ENCODE measurements at regions not wholly inside any gene's neighbourhood (a gene's known extent, or its start where the extent isn't known, plus 50 kb on each side); places are given as distances from the start of the nearest gene placed in this dataset.
"Not testable (repeated sequence)": the region's sequence is repeated elsewhere in the genome, so short reads cannot be mapped to it uniquely, and the experiment has no call there.

DNA sequence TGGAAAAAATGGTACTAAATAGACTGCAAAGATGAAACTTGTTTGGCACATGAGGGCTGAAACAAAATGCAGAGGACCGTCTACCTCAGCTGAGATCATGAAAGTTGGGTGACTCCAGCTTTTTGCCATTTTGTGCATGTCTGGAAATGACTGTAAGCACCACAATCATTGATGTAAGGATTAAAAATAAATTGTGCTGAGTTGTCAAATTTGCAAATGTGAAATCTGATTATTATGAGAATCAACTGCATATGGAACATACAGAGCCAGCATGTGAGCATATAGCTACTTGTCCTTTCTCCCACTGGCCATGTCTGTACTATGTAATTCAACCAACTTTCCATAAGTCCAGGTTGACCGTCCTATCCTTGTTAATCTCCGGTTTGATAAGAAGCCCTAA is 736.9 kb upstream of the PRMT6 start:
- no peak for DNase-seq

DNA sequence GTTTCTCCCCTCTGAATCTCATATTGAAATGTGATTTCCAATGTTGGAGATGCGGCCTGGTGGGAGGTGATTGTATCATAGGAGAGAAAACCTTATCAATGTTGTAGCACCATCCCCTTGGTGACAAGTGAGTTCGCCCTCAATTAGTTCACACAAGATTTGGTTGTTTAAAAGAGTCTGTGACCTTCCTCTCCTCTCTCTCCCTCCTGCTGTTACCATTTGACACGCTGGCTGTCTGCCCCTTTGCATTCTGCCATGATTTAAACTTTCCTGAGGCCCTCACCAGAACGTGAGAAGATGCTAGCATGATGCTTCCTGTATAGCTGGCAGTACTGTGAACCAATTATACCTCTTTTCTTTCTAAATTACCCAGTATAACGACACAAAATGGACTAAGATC is 730.9 kb upstream of the PRMT6 start:
- no peak for DNase-seq

DNA sequence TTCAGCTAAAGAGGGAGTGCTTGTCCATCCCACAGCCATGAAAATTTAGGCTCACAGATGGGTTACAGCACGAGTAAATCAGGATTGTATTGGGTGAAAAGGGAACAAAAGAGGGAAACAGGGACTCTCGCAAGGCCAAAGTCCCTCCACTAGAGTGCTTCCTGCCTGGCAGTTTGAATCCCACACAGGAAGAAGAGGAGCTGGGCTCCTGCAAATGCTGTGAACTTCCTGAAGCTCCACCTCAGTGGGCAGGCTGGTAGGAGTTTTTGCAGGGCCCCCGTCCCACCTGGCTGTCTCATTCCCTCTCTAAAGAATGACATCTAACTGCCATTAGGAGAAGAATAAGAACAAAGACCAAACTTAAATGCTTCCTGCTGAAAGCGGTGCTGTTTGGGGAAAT is 712.0 kb upstream of the PRMT6 start:
- DNase-seq, result no peak

DNA sequence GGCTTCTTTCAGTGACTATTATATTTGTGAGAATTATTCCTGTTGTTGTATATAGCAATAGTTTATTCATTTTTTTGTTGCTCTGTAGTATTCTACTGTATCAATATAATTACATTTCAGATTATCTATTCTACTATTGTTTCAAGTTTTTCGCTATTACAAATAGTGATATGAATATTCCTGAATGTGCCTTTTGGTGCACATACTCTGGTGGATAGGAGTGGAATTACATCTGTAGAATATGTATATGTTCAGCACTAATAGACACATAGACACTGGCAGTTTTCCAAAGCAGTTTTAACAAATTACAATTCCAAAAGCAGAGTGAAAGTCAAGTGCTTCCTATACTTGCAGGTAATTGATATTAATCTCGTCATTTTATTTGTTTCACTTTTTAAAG is 696.2 kb upstream of the PRMT6 start:
- no peak for DNase-seq

DNA sequence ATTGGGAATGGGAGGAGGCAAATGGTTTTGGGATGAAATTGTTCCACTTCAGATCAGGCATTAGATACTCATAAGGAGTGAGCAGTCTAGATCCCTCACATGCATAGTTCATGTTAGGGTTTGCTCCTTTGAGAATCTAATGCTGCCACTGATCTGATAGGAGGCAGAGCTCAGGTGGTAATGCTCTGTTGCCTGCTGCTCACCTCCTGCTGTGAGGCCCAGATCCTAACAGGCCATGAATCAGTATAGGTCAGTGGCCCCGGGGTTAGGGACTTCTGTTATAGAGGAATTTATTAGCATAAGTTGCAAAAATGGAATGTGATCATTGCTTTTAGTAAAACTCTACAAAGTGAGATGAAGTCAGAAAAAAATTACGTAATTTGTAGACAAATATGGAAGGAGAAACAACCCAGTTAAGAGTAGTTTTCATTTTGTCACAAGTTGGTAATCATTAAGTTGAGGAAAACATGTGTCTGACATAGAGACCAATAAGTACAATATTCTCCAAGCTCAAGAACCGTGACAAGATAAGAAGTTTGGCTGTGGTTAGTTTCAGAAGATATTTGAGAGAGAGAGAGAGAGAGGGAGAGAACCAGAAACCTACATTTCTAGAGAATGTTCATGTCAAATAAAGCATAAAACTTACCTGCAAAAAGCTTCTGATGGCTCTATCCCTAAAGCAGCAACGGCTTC is 689.7 kb upstream of the PRMT6 start:
- DNase-seq, result no peak

DNA sequence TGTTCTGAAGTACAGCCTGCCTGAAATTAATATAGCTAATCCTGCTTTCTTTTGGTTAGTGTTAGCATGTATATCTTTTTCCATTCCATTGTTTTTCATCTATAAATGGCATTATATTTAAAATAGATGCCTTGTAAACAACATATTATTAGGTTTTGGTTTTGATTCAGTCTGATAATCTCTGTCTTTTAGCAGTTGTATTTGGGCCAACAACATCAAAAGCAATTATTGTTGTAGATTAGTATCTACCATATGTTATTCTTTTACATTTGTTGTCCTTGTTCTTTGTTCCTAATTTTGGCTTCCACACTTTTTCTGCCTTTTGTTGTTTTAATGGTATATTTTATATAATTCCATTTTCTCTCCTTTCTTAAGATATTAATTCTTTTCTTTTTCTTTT is 678.2 kb upstream of the PRMT6 start:
- DNase-seq, result no peak

DNA sequence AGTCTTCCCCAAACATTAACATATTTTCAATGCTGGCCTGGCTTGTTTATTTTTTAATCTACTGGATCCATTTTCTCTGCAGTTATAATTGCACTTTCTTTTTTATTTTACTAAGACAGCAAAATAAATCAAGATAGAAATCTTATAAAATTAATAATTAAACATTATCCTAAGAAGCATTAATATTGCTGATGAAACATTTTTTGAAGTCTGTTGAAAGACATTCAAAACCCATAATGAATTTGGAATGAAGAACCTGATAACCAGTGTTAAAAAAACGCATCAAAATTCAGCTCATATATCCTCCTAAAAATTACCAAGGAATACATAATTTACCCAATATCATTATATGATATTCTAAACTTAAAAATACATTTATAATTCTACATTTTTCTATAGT is 675.7 kb upstream of the PRMT6 start:
- no peak for DNase-seq

DNA sequence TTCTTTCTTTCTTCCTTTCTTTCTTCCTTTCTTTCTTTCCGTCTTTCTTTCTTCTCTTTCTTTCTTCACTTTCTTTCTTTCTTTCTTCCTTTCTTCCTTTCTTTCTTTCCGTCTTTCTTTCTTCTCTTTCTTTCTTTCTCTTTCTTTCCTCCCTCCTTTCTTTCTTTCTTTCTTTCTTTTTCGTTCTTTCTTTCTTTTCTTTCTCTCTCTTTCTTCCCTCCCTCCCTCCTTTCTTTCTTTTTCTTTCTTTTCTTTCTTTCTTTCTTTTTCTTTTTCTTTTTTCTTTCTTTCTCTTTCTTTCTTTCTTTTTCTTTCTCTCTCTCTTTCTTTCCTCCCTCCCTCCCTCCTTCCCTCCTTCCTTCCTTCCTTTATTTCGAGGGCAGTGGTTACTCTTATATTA is 667.3 kb upstream of the PRMT6 start:
- DNase-seq, result not testable (repeated sequence)

DNA sequence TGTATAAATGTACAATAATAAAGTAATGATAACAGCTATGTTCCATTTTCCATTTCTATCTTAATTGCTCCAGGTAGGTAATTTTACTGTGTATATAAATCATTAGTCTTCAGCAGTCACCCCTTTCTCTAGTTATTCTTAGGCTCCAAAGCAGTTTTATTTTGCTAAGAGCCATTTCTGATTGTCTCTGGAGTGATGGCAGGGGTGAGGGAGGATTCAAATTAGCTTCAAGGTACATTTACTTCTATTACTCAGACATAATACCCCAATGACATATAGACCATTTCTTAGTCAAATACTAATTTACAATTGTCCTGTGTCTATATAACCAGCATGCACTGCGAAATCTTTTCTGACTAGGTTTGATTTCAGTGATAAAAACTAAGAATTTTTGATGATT is 663.4 kb upstream of the PRMT6 start:
- no peak for DNase-seq

DNA sequence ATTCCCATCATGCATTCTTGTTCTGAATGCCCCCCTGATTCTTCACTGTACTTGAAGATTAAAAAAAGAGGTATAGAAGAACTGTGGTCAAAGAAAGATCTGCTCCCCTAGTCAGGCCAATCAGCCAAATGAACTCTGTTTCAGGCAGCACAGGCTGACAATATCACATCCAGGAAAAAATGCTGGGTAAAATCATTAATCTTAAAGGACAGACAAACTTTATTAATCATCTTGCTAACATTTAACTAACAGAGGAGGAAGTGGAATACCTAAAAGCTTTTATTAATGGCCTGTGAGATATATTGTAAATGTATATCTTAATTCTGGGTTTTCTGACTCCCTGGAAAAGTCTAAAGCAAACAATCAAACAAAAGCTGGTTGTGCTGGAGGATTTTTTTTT is 660.5 kb upstream of the PRMT6 start:
- DNase-seq, result no peak

DNA sequence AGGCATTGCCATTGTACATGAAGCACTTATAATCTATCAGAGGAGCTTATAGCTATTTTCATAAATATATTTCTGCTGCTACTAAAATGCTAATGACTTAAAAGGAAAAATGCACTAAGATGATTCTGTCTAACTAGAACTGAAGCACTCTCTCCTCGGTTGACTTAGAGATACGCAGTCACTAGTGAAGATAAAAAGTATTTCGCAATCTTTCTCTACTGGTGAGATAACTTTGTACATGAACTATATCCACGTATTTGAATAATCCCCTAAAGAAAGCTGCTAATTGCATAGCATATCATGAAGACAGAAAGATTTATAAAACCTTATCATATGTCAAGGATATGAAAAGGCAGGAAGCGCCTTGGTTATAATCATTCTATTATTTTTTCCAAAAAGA is 658.1 kb upstream of the PRMT6 start:
- DNase-seq, result no peak

DNA sequence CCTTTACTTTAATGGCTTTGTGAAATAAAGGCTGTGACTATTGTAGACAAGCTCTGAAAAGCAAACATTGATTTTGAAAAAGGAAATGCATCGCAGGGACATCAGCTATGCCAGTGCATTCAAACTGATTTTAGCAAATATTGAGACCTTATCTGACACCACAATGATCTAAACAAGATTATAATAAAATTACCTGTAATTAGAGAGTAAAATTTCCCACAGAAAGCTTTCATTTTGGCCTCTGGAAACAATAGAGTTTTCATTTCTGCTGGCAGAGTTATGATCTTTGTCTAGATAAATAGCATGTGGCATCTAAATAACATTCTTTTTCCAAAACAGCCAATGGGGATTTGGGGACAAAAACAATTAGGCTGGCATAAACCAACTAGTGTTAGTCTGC is 650.4 kb upstream of the PRMT6 start:
- DNase-seq, result no peak

DNA sequence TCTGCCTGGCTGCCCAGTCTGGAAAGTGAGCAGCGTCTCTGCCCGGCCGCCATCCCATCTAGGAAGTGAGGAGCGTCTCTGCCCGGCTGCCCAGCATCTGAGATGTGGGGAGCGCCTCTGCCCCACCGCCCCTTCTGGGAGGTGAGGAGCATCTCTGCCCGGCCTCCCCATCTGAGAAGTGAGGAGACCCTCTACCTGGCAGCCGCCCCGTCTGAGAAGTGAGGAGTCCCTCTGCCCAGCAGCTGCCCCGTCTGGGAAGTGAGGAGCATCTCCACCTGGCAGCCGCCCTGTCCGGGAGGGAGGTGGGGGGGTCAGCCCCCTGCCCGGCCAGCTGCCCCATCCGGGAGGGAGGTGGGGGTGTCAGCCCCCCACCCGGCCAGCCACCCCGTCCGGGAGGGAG is 644.2 kb upstream of the PRMT6 start:
- DNase-seq, result not testable (repeated sequence)

DNA sequence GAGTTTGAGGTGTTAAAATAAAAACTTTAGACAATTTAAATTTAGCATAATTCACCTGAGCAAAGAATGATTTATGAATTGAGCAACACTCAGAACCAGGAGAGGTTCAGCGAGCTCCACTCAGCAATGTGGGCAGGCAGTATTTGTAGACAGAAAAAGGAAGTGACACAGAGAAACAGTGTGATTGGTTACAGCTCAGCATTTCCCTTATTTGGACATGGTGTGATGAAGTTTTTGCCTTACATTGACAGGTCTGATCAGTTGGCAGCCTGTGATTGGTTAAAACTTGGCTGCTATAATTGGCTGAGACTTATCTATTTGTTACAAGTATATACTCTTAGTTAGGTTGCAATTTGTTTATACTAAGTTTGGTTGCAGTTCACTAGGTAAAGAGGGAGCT is 621.2 kb upstream of the PRMT6 start:
- no peak for DNase-seq

DNA sequence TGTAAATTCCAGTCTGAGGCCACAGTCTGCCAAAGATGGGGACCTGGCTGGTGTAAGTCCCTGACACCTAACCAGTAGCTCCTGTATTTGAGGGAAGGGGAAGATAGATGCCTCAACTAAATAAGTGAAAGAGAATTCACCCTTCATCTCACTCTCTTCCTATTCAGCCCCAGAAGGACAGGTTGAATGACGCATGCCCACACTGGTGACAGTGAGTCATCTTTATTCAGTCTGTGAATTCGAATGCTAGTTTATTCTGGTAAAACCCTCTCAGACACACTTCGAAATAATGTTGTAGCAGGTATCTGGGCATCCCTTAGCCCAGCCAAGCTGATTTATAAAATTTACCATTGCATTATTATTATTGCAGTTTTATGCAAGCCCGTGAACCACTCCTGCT is 617.0 kb upstream of the PRMT6 start:
- no peak for DNase-seq

DNA sequence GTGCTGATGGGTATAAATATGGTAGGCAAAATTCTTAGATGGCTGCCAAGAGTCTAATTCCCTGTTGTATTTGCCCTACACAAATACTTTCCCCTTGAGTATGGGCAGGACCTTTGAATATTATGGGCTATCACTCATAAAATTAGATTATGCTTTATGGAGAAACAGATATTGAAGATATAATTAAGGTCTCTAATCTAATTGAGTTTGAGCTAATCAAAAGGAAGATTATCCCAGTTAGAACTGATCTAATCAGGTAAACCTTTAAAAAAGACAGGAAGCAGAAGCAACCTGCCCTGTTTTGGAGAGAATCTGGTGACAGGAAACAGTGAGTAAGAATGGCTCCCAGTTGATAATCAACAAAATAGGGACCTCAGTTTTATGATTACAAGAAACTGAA is 609.0 kb upstream of the PRMT6 start:
- DNase-seq, result no peak

DNA sequence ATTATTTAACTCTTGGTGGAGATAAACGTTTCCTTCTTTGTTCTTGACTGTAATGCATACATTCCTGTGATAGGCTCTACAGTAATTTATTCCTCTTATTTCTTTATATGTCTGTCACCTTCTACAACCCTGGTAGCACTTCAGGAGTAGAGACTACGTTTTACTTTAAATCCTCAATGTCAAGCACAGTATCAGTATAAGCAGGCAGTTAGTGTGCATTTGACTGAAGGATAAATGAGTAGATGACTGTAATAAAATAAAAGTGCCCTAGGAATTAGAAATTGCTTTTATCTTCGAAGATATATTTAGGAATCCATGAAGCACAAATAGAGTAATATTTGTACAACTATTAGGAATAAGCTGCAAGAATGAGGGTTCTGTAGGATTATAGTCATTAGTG is 599.6 kb upstream of the PRMT6 start:
- no peak for DNase-seq

DNA sequence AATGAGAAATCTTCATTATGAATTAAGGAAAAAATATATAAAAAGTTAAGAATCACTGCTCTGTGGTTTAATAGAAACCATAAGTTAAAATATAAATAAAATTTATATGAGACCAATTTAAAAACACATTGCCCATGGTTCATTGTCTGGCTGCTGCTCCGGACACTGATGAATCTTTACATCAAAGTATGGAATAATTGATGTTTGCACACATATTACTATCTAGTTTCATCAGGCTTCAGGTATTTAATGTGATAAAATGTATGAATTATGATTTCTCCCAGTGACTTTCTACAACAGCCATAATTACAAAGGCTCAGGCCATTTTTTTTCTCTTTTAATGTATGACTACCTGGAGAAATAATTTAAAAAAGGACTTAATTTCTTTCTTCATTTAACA is 599.1 kb upstream of the PRMT6 start:
- no peak for DNase-seq

DNA sequence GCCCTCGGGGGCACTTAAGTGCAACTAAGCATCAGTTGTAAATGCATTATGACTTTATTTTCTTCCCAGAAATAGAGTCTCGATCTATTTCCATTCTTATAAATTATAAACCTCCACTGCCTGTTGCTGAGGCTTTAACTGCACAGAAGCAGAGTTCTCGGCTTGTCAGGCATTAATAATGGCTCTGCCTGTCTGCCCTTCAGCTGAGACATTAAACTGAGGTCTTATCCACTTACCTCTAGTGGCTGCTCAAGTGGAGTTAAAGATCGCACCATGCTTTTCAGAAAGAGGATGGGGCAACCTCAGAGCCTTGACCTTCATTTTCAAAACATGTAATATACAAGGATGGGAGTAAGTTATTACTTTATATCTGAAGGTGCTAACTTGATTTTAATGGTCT is 597.6 kb upstream of the PRMT6 start:
- DNase-seq, result no peak

DNA sequence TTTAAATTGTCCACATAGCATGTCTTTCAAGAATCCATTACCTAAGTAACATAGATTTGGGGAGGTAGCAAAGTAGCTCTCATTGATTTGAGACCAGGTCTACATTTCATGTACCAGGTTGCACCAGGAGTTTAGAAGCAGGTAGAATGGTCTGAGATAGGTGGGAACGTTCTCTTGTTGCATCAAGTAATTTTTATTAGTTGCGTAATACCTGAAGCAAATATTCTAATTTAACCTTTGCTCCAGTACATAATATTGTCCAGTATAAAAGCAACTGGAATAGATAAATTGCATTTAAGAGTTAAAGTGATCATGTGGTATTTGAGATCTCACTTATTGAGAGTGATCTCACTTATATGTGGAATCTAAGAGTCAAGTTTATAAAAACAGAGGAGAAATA is 597.1 kb upstream of the PRMT6 start:
- no peak for DNase-seq

DNA sequence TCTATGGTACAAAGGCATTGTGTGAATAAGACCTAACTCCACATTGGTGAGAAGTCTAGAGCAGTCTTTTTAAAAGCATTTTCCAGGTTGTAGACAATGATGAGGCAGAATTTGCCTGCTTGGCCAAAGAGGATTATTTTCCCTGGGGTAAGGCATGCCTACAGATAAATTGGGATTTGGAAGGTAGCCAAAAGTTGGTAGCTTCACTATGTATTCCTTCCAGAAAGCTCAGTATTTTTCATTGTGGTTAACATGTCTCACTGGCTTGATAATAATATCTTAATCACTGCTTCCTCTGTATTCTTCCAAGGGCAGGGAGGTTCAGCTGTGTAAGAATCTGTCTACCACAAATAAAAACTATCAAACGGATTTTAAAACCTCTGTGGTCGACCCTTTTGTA is 590.8 kb upstream of the PRMT6 start:
- peak in 1 of 2 experiments; percentile 61 for DNase-seq

DNA sequence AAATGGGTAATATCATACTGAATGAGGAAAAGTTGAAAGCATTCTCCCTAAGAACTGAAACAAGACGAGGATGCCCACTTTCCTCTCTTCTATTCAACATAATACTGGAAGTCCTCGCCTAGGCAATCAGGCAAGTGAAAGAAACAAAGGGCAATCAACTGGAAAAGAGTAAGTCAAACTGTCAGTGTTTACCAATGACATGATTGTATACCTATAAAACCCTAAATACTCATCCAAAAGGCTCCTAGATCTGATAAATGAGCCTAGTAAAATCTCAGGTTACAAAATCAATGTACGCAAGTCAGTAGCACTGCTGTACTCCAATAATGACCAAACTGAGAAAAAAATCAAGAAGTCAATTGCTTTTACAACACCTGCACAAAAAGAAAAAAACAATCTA is 575.8 kb upstream of the PRMT6 start:
- no peak for DNase-seq

DNA sequence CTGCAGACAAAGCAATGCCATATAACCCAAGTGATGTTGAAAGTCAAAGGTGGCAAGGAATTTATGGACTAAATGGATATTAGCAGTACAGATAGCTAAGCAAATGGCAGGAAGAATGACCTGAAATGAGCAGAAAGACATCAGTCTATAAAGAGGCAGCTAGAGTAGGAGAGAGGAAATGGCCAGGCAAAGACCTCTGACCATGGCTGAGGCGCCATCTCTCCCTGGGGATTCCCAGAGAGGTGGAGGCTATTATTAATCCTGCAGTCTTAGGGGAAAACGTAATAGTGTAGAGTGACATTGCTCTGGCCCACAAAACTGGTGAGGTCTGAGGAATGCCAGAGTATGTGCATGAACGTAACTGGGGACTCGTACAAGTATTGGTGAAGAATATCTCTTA is 563.6 kb upstream of the PRMT6 start:
- no peak for DNase-seq

DNA sequence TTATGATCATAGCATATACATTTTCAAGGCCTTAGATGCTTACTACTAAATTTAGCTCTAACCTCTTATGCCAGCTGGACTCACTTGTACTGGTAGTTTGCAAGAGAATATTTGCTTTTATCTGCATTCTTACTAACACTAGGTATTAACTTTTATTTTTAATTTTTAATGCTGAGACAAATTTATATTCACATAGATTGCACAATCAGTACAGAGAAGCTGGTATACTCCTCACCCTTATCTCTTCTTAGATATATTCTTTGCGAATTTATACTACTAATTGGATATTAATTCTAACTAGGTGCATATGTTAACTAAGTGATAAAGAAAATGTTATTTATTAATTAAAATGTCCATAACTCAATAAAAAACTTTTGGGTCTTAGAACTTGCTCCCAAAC is 561.8 kb upstream of the PRMT6 start:
- DNase-seq, result no peak

DNA sequence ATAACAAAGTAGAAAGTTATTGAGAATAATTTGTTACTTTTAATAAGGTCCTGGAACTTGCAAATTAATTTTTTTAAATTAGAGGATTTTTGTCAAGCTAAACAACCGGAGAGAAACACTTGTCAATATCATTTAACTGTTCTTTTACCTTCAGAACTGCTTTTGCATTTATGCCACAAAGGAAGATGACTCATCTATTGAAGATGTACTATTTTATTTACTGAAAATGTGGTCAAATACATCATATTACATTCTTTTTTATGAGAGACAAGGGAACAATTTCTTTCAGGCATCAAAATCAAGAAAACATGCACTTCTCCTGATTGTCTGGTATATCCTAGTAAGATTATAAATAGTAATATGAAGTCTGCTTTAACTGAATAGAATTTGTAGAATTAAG is 558.2 kb upstream of the PRMT6 start:
- no peak for DNase-seq

DNA sequence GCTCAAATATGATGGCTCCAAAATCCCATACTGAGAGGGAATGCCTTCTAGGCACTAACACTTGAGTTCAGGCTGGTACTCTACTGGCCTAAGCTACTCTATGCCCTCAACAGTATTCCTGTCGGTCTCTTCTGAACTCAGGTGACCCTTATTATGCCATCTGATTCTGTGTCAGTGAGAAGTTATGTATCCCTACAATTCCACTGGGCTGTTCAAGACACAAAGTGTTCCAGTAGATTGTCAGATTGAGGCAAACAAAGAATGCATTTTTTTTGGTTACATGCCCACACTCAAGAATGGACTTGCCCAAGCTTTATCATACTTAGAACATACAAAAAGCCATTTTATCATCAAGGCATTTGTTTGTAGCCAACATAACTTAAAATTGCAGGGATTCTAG is 553.8 kb upstream of the PRMT6 start:
- DNase-seq, result no peak

Measured in NCI-H446 (cell line).